Uterus (tissue), 2 donors: ENCODE measurements at regions not wholly inside any gene's neighbourhood (a gene's known extent, or its start where the extent isn't known, plus 50 kb on each side); places are given as distances from the start of the nearest gene placed in this dataset.
"Not testable (repeated sequence)": the region's sequence is repeated elsewhere in the genome, so short reads cannot be mapped to it uniquely, and the experiment has no call there.

Source experiments
- POLR2A ChIP-seq, 2 donors: fragments of 450-650 bp; IDR thresholded peaks; one replicate each; pipeline ENCODE4 v1.6.1; 2016; ENCODE audit warnings: antibody characterized with exemption in 2 of 2, mild to moderate bottlenecking in 1 of 2, moderate library complexity in 1 of 2
- TF ChIP-seq, protein P1 (sequence below), 4 experiments: fragments of 200-600 bp in 2 of 4; fragments of 450-650 bp in 2 of 4; sonication (generic) in 2 of 4; IDR thresholded peaks; one replicate each; pipeline ENCODE4 v1.5.1; 2016 to 2019; ENCODE audit warnings: antibody characterized with exemption in 4 of 4, mild to moderate bottlenecking in 2 of 4, moderate library complexity in 1 of 4

DNA sequence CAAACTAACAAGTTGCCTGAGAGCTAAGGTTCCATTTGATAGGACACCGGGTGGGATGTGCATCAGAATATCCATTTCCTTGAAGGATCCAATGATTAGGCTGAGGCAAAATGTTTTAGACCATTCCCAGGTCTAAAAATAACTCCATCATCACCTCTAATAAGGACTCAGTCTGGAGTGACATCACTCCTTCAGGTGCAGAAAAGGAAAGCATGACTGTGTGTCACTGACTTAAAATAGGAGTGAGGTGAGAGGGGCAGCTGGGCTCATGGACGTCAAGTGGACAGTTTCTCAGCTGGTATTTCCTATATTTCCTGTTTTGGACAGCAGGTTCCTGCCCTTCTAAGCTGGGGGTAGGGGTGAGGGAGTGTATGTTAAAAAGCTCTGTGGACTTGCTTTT lies 135.9 kb upstream of the PLGLB2 start:
- TF ChIP-seq, protein P1, sequence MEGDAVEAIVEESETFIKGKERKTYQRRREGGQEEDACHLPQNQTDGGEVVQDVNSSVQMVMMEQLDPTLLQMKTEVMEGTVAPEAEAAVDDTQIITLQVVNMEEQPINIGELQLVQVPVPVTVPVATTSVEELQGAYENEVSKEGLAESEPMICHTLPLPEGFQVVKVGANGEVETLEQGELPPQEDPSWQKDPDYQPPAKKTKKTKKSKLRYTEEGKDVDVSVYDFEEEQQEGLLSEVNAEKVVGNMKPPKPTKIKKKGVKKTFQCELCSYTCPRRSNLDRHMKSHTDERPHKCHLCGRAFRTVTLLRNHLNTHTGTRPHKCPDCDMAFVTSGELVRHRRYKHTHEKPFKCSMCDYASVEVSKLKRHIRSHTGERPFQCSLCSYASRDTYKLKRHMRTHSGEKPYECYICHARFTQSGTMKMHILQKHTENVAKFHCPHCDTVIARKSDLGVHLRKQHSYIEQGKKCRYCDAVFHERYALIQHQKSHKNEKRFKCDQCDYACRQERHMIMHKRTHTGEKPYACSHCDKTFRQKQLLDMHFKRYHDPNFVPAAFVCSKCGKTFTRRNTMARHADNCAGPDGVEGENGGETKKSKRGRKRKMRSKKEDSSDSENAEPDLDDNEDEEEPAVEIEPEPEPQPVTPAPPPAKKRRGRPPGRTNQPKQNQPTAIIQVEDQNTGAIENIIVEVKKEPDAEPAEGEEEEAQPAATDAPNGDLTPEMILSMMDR (IDR thresholded peaks at IDR 0.05): not testable (repeated sequence)
- TF ChIP-seq POLR2A (IDR thresholded peaks at IDR 0.05): not testable (repeated sequence)
